AML-193 (cell line): ENCODE measurements at regions not wholly inside any gene's neighbourhood (a gene's known extent, or its start where the extent isn't known, plus 50 kb on each side); places are given as distances from the start of the nearest gene placed in this dataset.
"Not testable (repeated sequence)": the region's sequence is repeated elsewhere in the genome, so short reads cannot be mapped to it uniquely, and the experiment has no call there.

ENCODE experiments used
- DNase-seq, 2 experiments: peaks; one replicate each; lab custom pipeline; 2025; lab: John Stamatoyannopoulos, UW

DNA sequence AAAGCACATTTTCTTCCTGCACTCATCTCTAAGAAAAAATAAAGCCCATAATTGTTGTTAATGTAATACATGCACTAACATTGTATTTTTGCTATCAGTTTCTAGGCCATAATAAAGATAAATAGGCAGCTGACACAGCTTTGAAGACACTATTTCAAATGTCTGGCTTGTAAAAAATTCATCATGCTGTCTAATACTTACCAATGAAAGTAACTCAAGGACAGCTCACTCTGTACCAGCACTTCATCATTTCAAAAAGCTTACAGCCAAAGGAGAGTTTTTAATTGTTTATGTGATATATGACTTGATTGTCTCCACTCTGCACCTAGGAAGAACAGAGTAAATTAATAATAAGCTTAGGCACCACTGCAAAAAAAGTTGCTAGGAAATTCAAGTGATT lies 1423.3 kb upstream of the PCDH20 start:
- no peak for DNase-seq

DNA sequence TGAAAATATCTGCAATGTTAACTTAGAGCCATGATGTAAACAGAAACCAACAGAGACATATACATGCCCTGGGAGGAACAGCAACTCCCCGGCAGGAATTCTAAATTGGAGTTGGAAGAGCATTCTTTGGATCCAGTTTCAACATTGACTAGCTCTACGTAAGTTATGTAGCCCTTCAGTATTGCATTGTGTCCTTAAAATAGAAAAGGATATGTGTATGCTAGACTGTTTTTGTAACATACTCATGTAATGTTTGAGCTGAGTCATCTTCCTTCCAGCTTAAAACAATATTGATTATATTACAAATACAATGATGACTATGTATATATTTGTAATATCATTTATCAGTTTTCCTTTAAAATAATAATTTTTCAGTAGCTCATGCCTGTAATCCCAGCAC lies 1422.2 kb upstream of the PCDH20 start:
- no peak for DNase-seq

DNA sequence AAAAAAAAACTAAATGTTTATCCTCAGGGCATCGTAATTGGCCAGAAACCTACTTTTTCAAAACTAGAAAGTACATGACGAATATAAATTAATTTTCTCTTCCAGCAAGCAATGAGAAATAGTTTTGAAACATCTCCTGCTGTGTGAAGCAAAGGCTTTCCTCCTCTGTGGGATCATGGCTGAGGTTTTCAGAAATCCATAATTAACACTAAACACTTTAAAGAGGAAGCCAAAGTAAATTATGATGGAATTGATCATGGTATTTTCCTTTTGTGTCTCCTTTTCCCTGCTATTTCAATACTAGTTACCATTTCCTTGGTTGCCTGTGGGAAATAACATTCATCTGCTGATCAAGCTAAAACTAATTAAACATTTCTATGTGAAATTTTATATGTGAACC lies 1413.8 kb upstream of the PCDH20 start:
- DNase-seq: no peak

DNA sequence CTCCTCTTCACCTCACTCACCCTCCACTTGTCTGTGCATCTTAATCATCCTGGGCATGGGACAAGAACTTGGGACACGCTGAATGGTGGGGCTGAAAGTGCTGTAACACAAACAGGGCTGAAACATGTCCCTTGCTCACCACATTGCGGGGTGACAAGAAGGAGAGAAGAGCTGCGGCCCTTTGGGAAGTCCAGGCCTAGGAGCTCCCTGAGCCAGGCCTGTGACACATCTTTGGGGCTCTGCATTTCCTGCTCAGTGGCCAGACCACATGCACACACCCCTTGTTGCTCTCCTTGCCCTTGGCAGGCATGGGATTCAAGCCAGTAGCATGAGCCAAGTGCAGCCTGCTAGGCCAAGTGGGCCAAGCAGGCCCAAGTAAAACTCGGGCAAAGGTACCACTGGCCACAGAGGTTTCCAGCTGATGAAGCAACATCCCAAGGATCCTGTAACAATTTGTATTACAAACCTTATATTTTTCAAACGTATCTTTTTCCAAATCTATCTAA lies 1384.3 kb upstream of the PCDH20 start:
- no peak for DNase-seq

DNA sequence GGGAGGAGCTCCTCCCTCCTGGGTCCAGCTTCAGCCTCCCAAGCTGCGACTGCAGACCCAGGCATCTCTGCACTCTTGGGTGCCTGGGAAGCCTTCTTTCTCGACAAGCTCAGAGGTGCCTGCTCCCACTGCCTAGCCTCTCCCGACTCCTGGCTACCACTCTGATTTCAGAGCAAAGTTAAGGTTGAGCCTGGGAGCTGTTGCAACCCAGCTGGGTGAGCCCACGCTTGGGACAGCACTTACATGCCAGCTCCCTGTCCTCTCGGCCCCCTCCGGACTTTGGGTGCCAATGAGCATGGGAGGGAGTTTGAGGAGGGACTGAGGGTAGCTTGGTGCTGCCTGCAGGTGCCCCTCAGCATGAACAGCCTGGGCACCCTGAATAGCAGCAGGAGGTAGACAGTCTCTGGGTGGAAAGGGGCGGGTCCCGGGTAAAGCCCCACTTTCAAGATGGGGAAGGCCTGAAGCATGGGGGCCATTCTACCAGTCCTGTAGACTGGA lies 1383.4 kb upstream of the PCDH20 start:
- no peak for DNase-seq

DNA sequence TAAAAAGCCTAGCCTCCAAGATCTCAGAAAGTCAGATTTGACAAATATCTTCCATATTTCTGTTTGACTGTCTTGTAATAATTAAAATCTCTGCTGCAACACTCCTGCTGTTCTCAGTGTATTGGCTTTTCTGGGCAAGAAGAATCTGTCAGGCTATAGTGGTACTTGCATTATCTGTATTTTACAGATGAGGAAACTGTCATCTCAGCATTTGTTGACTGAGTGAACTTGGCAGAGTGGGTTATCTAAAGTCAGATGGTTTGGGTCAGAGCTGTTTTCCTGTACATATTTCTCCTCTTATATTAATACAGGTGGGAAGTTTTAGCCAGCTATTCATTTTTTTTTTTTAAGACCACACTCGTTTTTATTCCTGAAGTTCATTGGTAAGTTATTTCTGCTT lies 1378.2 kb upstream of the PCDH20 start:
- no peak for DNase-seq

DNA sequence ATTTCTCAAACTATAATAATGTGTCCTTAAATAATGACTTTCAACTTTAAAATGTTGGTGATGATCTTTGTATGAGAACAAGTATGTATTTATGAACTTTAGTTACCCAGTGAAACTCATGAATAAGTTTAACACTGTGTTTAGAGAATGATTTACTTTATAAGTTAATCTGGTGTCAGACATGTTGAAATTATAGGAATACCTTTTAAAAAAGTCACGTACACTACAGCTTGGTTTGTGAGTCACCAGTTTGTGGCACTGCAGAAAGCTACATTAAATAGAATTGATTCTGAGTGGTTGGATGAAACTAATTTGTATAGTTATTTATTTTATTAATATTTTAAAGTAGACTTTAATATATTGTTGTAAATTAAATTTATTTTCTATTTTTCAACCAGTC lies 1366.2 kb upstream of the PCDH20 start:
- DNase-seq: no peak

DNA sequence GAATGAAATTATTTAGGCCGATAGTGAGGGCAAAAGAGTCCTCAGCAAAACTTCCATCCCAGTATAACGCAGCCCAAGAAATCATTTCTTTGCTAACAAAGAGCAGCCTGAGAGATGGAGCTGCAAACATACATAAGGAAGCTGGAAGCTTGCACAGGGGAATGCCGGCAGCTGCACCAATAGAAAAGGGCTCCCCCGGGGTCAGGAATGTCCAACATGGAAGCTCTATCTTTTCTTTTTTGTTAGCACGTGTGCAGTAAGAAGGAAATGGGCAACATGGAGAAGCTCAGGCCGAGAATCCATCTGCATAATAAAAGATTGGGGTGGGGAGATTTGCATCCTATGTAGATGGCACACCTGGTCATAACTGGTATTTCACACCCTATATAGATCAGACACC lies 1363.5 kb upstream of the PCDH20 start:
- DNase-seq: no peak

DNA sequence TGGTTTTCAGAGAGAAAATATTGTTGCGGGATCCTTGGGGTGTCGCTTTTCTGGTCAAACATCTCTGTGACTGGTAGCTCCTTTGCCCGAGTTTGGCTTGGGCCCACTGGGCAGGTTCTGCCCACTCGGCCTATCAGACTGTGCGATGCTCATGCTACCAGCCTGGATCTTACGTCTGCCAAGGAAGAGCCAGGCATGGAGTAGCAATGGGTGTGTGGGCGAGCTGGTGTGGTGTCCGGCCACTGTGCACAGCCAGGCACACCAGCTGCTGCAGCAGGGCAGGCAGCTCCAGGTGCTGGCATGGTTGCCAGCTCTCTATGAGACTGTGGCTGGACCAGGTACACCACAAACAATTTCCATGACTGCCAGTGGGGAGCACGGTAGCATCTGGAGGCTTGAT lies 1351.8 kb upstream of the PCDH20 start:
- no peak for DNase-seq

DNA sequence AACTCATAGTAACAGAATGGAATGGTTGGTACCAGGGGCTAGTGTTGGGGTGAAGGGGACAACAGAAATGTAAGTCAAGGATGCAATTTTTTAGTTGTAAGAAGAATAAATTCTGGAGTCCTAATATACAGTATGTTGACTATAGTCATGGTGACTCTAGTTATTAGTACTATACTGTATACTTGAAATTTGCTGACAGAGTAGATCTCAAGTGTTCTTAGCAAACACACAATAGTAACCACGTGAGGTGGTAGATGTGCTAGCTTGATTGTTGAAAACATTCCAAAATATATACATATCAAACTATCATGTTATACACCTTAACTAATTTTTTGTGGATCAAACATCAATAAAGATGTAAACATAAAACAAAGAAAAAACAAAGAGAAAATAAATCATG lies 1345.1 kb upstream of the PCDH20 start:
- no peak for DNase-seq

DNA sequence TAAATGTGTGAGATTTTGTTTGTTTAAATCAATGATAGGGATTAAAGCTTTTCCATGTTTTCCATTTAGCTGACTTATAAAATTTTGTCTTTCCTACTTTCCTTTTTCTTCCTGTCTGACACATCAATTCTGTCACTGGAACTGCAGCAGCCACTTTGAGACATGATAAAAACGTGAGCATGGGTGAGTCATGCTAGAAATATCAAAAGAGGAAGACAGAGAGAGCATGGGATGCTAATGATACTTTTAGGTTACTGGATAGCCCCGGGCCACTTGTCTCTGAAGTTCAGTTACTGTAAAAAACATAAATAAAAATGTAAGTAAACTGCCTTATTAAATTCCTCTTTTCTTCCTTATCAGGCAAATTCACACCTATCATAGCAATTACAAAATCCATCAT lies 1332.0 kb upstream of the PCDH20 start:
- no peak for DNase-seq

DNA sequence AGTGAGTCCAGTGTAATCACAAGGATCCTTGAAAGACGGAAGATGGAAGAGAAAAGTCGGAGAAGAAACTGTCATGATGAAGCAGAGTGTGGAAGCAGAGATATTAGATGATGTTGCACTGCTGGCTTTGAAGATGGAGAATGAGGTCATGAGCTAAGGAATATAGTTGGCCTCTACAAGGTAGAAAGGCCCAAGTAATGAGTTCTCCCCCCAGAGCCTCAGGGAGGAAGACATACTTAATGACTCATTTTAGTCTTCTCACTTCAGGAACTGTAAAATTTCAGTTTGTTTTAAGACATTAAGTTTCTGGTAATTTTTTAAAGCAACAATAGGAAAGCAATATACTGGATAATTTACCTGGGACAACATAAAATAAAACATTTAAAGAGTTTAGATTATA lies 1331.5 kb upstream of the PCDH20 start:
- DNase-seq: no peak

DNA sequence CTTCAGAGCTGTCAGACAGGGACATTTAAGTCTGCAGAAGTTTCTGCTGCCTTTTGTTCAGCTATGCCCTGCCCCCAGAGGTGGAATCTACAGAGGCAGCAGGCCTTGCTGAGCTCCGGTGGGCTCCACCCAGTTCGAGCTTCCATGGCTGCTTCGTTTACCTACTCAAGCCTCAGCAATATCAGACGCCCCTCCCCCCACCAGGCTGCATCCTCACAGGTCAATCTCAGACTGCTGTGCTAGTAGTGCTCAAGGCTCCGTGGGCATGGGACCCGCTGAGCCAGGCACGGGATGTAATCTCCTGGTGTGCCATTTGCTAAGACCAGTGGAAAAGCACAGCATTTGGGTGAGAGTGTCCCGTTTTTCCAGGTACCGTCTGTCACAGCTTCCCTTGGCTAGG lies 1314.1 kb upstream of the PCDH20 start:
- DNase-seq: not testable (repeated sequence)

DNA sequence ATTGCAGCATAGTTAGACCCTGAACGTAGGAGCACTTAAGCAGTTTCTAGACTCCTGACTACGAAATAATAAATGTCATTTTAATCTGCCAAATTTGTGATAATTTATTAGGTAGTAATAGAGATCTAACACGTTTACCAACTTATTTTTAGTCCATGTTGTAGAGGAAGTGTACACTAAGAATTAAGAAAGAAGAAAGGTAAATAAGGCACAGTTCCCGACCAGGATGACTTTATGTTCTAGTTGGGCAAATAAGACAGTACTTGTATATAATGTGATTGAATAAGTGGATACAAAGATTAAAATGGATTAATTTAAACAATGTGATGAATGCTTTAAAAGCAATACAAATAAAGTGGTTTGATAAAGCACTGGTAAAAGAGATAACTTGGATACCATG lies 1306.2 kb upstream of the PCDH20 start:
- no peak for DNase-seq

DNA sequence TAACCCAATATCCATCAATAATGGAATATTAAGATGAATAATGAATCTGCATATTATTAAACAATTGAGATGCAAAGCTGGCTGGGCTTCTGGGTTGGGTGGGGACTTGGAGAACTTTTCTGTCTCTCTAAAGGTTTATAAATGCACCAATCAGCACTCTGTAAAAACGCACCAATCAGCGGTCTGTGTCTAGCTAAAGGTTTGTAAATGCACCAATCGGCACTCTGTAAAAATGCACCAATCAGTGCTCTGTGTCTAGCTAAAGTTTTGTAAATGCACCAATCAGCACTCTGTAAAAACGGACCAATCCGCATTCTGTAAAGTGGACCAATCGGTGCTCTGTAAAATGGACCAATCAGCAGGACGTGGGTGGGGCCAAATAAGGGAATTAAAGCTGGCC lies 1296.3 kb upstream of the PCDH20 start:
- not testable (repeated sequence) for DNase-seq

DNA sequence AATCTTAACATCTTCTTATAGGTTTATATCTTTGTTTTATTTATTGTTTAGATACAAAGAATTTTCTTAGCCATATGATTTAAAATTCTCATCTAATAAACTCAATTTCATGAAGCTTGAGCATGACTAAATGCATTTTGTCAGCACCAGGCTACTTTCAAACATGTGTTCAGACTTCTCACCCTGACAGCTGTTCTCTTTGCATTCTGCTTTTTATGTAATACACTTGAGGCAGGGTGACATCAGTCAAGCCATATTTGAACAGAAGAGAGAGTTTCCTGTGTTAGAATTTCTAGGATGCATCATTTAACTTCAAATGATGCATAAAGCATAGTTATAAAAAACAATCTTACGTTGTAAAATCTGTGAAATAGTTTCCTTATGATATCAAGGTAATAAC lies 1295.1 kb upstream of the PCDH20 start:
- DNase-seq: no peak

DNA sequence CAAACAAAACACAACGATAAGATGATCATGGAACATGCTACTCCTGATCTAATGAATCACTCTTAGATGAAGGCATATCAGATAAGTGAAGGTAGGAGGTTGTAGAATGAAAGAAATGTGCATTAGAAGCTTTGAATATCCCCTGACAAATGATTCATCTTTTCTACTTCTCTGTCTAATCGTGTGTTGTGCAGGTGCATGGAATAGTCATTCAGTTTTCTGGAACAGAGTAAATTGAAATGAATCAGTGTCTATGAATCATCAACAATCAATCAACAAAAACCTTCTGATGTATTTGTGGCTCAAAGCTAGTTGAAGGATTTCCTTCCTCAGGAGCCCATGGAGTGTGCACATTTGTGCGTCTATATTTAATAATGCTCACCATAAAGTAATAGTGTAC lies 1290.4 kb upstream of the PCDH20 start:
- no peak for DNase-seq

DNA sequence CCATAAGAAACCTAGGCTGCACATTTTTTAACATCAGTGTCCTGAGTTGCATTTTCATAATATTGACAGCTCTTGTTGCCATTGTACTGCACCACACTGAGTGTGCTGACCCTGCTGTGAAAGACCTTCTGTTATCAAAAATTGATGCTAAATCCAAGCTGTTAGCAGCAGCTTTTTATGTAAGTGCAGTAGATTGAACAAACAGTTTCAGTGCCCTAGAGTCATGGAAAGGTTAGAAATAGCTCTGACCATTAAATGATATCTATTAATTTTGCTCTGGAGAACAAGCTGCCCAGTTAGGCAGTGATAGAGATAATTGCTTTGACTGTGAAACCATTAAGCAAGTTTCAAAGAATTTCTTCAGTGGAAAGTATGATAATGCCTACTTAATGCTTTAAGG lies 1289.2 kb upstream of the PCDH20 start:
- DNase-seq: no peak

DNA sequence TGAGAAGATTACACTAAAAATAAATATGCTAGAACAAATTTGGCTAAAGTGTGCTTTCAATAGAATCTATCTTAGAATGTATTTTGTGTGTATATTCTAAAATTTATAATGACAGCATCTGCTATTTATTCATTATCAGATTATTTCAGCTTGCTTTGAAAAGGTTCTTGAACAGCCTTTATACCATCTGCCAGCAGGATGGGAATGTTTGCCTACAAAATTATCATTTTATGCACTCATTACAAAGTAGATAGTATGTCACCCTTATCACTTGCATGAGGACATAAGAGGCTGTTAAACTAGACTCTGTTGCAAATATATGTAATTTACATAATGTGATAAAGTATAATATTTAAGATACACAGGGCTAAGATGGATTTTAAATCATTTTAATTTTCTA lies 1286.9 kb upstream of the PCDH20 start:
- no peak for DNase-seq

DNA sequence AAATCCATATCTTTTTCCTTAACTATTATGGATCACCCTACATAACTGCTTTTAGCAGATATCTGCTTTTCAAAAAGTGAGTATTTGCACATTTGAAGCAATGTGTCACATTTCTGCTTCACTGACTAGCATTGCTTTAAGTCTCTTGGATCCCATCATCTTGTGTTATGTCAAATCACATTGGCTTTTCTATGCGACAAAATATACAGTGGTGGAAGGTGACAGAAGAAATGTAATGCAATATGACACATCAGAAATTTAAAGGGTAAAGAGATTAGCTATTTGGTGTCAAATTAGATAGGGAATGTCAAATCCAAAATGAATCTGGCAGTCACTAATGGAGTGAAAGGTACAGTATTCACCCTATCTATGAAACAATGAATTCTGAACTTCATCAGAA lies 1282.1 kb upstream of the PCDH20 start:
- DNase-seq: no peak

DNA sequence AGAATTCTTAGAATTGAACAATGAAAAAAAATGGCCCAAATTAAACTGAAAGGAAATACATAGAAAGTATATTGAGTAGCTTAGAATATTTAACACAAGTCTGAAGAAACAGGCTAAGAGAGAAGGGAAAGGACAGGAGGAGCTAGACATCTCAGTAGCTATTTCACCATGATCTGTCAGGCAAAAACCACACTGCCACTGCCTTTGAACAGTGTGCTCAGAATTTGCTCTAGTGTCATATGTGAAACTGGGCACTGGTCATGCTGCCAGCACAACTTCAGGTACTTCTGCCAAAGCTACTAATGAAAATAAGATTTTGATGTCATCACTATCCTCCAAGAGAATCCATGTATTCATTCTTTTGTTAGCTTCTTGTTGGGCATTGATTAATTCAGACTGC lies 1280.8 kb upstream of the PCDH20 start:
- no peak for DNase-seq

DNA sequence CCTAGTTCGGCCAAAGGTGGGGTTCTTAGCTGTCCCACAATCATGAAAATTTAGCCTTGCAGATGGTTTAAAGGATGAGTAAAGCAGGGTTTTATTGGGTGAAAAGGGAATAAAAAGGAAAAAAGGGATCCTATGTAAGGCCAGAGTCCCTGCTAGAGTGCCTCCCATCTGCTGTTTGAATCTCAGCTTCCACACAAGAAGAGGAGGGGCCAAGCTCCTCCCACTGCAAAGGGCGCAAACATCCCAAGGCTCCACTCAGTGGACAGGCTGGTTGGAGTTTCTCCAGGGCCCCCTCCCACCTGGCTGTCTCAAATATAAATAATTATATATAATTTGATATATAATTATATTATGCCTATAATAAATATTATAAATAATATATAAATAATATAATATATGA lies 1272.1 kb upstream of the PCDH20 start:
- DNase-seq: no peak

DNA sequence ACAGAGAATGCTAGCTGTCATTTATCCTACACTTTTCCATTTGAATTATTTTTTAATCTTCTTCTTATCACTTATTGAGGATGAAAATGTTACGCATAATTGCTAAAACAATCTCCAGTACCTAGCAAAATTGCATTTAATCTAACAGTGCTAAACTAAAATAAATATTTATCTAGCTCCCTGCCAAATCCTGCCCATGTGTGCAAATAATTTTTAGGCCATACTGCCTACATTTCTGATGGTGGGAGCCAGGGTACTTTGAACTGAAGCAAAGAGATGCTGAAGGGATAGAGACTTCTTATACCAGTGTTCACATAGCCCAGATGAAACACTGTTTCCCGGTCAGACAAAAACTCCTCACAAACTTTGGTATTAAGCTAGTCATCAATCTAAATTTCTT lies 1268.7 kb upstream of the PCDH20 start:
- DNase-seq: no peak

DNA sequence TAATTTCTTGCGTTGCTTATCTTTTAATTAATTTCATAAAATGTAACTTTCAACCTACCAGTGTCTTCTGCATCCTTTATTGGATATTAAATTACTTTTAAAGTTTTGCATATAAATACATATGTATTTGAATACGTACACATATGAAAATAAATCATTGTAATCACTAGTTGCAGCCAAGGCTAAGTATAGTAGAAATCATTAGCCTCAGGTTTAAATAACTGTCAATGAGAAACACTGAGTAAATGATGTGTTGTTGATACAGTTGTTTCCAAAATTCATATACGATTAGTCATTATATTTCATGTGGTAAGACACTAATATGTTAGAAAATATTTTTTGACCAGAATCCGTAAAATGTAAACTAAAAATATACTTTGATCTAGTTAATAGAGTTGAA lies 1267.1 kb upstream of the PCDH20 start:
- DNase-seq: no peak

DNA sequence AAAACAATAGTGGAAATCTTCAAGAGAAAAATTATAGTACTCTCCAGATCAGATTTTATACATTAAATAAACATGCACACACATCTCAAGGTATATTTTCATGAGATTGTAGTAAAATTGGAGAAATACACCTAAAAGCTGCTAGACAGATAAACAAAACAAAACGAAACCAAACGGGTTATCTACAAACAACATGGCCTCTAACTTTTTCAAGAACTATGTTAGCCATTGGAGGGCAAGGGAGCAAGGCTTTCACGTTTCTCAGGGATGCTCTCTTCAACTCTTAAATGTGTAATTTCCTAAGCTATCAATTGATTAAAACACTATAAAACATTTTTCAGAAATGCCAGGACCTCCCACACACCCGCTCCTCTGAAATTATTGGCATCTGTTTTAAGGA lies 1262.4 kb upstream of the PCDH20 start:
- no peak for DNase-seq
